CD4-positive, alpha-beta T cell treated with Interleukin-1 beta for 1 hour (primary cell): ENCODE measurements at regions not wholly inside any gene's neighbourhood (a gene's known extent, or its start where the extent isn't known, plus 50 kb on each side); places are given as distances from the start of the nearest gene placed in this dataset.

Experiments used
- DNase-seq, 2 donors: peaks; one replicate each; pipeline ENCODE4 v3.0.0-alpha.2; 2020 to 2022

DNA sequence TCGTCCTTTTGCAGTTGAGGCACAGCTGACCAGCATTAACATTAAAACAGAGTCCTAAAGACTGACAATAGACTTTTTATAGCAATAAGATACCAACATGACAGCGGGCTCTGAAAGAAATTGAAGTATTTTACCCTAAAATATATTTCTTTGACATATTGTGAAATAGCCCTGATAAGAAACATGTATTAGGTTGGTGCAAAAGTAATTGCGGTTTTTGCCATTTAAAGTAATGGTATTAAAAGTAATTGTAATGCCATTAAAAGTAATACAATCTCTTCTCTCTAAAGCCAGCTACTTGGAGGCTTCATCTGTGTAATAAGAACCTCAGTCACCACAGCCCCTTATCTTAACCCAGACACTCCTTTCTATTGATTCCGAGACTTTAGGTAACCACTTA, 394.6 kb downstream of the PREX1 start:
- no peak for DNase-seq

DNA sequence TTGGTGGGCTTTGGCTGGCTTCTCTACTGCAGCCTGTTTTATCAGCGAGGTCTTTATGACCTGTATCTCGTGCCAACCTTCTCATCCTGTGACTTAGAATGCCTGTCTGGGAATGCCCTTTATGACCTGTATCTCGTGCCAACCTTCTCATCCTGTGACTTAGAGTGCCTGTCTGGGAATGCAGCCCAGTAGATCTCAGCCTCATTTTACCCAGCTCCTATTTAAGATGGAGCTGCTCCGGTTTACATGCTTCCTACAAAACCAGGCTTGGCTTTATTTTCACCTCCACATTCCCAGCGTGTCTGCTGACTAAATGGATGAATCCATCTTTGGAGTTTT, 395.3 kb downstream of the PREX1 start:
- no peak for DNase-seq

DNA sequence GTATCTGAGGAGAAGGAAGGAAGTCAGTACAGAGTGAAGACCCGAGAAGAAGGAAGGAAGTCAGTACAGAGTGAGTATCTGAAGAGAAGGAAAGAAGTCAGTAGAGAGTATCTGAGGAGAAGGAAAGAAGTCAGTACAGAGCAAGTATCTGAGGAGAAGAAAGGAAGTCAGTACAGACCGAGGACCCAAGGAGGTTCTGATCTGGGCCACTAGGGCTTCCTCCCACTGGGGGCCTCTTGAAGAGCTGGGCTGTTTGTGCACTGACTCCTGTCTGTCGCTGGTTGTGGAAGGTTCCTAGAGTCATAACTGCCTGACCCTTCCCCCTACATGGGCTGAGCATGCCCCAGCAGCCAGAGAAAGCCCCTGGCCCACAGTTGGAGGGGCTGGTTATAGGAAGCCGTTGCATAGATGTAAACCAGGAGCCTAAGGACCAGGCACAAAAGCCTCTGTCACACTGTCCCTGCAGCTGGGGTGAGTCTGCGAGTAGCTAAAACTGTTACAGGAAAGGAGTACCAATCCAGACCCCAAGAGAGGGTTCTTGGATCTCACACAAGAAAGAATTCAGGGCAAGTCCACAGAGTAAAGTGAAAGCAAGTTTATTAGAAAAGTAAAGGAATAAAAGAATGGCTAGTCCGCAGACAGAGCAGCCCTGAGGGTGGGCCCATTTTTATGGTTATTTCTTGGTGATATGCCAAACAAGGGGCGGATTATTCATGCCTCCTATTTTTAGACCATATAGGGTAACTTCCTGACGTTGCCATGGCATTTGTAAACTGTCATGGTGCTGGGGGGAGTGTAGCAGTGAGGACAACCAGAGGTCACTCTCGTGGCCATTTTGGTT, 395.9 kb downstream of the PREX1 start:
- DNase-seq = no peak

DNA sequence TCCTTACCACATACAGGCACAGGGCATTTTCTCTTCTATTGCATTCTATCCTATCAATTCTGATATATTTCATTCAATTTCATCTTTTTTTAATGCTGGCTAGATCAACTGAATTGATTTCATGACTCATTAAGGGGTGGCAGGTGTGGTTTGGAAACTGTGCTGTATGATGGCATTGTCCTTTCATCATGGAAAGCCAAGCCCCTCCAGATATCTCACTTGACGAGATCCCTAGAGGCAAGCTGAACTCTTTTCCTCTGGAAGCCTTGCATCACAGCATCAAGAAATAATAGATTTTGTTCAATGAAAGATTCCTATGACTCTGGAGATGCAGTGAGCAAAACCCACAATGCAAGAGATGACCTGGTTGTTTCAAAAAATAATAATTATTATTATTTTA, 401.2 kb downstream of the PREX1 start:
- DNase-seq = no peak

DNA sequence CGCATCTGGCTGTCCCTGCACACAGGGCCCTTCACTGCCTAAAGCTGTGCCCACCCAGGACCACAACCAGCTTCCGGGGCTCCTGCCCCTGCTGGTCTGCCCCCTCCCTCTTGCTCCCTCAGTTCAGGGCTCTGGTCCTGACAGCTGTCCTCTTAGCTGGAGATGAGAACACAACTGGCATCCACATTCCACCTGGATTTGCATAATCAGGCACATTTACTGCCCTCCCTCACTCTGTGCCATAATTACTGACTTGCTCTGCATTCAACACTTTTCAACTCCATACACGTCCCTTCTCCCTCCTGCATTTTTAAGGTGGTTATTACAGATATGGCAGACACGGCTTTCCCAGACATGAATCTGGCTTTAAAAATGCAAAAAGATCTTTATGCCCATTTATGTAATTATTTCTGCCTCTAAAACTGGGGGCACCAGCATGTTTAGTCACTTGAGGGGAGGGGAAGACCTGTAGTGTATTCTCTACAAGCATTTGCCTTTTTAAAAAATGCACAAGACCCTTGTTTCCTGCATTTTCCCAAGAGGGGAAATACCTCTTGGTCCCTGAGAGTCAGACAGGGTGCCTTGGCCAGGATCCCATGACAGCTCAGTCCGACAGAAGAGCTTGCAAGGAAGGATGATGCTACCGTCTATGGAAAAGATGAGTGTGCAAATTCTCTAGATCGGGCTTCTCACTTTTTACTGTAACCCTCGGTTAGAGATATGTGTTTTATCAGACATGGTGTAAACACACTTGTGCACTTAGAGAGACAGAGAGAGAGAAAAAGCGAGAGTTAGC, 401.8 kb downstream of the PREX1 start:
- DNase-seq = no peak

DNA sequence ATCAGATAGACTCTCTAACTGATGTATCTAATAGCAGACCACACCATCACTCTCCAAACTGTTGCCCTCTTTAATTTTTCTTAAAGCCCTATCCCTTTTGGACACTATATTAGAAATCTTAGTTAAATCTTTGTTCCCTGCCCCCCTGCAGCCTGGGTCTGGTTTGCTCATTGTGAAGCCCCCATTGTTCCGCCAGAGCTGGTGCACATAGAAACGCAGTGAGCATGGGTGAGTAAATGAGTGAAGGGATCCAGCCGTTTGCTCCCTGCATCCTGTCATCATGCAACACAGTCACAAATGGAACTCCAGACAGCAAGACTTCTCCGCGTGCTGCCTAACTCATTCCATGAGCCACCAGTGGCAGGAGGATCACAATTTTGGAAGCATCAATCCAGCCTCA, 402.5 kb downstream of the PREX1 start:
- DNase-seq = no peak

DNA sequence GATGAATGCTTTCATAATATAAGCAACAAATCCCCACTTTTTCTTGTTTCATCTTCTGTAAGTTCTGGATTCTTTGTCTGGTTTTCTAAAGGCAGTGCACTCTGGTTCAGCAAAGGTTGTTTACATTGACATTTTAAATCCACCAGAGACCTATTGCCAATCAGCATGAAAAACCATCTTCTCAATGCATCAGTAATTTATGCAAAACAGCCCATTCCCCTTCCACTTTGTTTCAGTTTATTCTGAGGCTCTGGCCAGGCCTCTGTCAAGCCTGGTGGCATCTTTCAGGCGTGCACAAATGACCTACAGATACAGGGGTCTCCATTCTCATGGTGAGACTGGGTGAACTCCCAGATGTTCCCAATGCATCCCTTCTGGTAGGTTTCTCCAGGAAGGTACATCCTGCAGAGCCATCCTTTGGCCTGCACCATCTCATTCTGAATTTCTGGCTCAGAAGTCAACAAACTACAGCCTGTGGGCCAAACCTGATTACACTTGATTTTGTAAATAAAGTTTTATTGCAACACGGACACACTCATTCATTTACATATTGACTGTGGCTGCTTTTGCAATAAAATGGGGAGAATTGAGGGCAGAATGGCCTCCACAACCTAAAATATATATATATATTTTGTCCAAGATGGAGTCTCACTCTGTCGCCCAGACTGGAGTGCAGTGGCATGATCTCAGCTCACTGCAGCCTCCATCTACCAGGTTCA, 405.4 kb downstream of the PREX1 start:
- DNase-seq = no peak

DNA sequence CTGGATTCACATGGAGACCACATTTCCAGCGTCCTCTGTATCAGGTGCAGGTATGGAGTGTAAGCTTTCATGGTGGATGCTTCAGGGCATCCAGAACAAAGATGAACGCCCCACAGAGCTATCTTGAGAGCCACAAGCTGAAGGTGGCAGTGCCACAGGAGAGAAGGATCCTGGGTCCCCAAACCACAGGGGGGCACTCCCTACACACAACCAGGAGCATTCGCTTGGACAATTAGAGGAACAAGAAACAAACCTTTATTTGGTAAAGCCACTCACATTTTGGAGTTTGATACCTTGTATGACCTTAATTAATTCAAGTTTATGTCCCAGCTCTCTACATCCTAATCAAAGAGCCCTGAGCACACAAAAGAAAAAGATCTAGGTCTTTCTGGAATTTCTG, 406.3 kb downstream of the PREX1 start:
- DNase-seq = no peak

DNA sequence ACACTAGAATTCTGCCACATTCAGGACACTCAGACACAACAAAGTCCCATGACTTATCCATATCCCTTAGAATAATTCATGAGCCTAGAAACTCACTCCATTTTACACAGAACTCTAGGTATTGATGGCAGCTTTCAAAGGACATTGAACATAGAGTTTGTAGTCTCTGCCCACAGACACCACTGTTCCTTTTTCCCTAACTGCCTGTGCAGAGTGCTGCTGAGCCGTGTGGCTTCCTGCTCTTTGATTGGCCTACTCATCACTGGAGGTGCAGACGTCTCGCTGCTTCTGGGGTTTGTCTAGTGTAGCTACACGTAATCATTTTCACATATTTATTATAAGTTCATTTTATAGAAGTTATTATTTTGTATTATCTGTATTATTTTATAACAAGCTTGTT, 407.6 kb downstream of the PREX1 start:
- no peak for DNase-seq

DNA sequence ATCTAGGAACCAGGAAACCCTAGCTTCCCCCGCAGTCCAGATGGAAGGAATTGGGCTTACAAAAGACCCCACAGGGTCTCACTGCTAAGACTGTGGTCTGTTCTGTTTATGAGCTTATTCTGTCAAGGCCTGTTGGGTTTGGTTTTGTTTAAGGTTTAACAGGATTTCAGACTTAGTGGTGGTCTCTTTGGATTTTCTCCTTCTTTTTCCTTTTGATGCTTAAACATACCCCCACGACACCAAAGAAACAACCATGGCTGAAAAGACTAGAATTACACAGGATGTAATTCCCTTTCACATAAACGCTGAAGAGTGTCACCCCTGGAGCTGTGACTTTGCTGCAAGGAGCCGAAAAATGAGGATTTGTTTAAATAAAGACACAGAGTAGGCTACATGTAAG, 408.6 kb downstream of the PREX1 start:
- no peak for DNase-seq

DNA sequence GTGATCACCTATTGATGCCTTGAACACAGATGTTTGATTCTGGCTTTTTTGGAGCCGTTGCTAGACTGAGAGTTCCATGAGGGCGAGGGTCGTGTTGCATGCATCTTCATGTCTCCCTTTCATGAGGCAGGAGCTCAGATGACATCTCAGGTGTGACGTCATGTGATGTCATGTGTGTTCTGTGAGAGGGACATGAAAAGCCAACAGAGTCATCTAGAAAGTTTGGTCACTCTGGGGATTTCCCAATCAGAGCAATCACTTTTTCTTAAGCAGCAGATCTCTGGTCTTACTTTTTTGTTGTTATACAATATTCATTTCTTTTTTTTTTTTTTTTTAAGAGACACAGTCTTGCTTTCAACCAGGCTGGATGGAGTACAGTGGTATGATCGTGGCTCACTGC, 411.8 kb downstream of the PREX1 start:
- DNase-seq = no peak

DNA sequence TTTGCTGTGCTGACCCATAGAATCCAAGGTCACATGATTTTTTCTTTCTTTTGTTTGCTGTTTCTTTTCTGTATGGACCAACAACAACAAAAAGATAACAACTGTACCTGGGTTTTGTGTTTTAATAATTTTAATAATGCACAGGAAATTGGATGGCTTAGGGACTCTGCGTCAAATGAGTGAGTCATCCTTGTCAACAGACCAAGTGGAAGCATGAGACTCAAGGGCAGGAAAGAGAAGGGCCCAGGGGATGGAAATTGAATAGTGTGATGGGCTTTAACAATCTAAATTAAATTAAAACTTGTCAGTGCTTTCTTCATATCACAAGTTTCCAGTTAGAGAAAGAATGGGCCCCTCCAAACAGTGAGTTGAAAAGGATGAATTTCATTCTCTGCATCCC, 413.0 kb downstream of the PREX1 start:
- DNase-seq = no peak

DNA sequence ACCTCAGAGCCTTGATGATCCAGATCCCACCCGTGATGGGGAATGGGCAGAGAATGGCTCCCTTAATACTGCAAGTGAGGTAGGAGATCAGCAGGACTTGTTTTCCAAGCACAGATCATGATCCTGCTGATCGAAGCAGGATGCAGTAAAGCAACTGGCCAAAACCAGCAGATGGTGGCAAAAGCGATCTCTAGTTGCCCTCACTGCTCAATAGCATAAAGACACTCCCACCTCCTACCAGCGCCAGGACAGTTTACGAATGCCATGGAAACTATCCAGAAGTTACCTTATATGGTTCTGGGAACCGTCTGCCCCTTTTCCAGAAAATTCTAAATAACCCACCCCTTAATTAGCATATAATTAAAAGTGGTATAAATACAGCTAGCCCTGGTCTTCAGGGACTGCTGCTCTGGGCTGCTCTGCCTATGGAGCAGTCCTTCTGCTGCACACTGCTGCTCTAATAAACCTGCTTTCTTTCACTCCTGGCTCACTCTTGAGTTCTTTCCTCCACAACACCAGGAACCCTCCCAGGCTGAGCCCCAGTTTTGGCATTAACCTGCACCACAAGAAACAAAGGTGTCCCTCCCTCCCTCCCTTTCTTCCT, 415.8 kb downstream of the PREX1 start:
- DNase-seq = no peak

DNA sequence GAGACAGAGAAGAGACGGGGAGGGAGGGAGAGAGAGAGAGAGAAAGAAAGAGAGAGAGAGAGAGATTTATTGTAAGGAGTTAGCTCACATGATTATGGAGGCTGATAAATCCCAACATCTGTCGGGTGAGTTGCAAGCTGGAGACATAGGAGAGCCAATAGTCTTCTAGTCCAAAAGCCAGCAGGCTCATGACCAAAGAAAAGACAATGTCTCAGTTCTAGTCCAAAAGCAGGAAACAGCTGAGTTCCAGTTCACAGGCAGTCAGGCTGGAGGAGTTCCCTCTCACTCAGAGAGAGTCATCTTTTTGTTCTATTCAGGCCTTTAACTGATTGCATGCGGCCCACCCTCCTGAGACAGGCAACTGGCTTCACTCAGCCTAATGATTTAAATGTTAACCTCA, 416.6 kb downstream of the PREX1 start:
- DNase-seq = no peak

DNA sequence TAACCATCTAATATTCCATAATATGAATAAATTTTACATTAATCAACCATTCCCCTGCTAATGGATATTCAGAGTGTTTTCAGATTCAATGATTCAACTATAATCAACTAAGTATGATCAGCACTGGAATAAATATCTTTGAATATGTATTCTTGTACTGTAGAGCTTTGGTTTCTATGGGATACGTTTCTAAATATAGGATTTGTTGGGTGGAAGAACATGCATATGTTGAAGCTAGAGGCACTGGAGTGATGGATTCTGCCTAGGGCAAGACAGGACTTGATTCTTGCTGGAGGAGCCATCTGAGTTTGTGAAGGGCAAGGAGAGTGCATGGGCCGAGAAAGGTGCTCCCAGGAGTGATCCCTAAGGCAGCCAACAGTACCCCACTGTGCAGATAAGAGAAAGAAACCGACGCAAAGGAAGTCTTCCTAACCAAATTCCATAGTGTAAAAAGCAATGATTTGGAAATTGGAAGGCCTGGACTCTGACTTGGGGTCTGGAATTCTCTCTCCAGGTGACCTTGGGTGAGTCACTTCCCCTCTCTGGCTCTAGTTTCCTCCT, 418.7 kb downstream of the PREX1 start:
- no peak for DNase-seq

DNA sequence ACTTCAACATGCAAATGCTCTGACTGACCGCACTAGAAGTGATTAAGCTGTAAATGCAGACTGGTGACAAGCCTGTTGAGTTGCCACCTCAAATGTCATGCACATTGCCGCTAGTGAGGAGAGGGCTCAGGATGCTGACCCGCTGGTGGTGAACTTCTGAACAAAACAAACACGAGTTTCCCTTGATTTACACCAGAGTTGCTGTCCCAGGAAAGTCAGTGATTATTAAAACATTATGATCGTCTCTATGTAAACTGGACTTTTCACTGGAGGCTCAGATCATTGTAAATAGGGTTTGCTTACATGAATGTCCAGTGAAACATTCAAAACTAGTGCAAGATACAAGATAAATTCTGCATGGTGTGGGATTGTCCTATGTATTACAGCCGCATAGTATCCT, 420.1 kb downstream of the PREX1 start:
- no peak for DNase-seq

DNA sequence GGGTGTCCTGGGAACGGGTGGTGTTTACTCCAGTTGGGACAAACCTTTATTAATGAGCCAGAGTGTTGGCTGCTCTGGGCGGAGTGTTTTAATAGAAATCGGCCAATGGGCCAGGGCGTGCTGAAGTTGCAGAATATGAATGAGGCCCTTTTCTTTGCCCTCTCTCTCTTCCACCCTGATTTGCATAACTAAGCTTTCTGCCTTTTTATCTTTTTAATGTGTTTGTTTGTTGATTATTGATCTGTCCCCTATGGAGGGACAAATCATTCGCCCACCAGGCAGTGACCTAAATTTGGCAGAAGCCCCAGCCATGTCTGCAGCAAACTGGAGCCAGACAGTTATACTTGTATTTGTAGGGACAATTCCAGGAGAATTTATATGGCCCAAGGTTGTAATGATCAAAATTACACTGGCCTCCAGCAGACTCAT, 420.9 kb downstream of the PREX1 start:
- no peak for DNase-seq

DNA sequence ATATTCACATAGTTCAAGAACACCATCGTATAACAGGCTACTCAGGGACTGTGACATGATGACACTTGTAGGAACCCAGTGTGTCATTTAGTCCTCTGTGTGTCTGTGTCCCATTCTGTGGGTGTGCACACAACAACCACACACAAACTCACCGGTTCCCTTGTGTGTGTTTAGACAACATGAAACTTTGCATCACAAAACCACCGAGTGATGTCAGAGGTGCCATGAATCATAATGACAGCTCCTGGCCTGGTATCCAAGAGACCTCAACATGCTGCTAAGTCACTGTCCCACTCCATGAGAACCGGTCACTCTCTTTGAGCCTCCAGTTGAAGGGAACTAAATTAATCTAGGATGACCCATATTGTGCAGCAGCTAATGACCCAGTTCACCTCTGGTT, 421.3 kb downstream of the PREX1 start:
- no peak for DNase-seq

DNA sequence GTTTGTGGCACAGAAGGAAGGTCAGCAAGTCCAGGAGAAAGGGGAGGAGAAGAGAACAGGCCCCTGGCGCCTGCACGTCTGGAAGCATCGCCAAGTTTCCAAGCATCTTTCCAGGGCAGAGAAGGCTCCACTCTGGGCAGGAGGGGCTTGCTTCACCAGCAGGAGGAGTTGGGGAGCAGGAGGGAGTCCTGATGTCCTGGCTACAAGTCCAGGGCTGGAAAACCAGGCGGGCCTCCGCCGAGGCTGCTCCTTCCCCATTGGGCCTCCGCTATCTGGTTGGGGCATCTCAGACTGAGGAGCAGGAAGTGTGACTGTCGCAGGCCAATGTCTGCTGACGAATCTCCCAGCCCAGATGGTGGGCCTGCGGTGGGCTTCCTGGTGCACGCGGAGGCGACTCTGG, 421.9 kb downstream of the PREX1 start:
- DNase-seq = no peak

DNA sequence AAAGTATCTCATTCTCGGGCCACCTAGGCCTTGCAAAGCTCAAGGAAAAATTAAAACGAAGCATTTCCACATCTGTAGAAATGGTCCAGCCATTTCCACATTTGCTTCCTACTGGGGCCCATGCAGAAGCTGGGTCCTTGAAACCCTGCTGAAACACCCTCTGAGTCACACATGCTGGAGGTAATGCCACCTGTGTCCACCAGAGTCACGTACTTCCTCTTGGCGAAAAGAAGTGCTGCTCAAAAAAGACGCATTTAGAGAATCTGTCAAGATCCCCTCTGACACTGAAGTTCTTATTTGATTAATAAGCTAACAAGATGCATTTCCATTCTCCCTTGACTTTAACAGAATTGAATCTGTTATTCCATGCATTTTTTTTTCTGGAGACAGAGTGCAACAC, 423.2 kb downstream of the PREX1 start:
- no peak for DNase-seq

DNA sequence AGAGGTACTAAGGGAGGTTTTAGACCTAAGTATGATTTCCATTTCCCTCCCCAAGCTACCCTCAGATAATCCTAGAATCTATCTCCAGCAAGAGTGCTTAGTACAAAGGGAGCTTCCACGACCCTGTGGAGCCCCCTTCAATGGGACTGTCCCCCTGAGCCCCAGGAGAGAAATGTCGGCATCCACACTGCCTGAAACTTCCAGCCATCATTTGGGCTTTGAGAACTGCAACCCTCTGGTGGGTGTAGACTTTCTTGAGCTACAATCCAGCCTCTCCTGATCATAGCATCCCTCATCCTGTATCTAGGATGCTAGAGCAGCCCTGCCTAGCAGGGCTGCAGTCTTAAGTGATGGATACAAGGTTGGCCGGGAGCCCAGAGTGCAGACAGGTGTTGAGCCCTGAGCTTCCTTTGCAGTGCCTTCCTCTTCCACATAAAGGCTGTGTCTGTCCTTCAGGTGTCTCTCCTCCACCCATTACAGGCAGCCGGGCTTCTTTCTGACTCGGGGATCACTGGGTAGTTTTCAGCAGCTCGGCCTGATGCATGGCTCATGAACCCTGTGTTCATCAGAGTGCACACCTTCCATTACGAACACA, 424.5 kb downstream of the PREX1 start:
- DNase-seq = no peak

DNA sequence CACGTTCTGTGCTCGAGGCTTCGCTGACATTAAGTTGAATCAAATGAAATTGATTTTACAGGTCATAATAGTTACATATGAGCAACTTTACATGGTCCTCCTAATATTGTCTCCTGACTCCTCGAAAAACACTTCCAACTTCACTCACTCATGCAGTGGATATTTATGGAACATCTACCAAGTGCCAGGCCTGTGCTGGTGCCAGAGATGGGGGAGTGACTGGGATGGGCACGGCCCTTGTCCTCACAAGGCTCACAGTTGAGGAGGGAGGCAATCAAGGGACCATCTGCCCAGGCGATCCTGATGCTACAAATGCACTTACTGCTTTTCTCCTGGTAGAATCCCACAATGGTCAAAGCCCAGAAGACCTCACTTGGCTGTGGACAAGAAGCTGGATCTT, 426.4 kb downstream of the PREX1 start:
- DNase-seq = no peak

DNA sequence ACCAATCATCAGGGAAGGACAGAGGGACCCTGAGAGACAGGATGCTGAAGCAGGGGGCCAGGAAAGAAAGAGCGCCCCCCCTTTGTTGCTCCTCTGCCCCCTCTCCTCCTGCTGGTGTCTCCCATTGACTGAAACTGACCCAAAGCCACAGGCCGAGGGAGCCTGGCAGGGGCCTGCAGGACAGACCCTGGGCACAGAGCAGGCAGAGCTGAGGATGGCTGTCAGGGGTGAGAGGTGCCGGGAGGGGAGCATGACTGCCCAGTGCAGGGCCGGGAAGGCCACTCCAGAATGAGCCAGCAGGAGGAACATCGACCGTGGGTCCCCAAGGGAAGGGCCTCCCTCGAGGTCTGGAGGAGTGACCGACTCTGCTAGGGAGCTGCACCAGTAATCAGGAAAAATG, 427.8 kb downstream of the PREX1 start:
- no peak for DNase-seq
